ENCODE measurements at regions not wholly inside any gene's neighbourhood (a gene's known extent, or its start where the extent isn't known, plus 50 kb on each side); places are given as distances from the start of the nearest gene placed in this dataset.

DNA sequence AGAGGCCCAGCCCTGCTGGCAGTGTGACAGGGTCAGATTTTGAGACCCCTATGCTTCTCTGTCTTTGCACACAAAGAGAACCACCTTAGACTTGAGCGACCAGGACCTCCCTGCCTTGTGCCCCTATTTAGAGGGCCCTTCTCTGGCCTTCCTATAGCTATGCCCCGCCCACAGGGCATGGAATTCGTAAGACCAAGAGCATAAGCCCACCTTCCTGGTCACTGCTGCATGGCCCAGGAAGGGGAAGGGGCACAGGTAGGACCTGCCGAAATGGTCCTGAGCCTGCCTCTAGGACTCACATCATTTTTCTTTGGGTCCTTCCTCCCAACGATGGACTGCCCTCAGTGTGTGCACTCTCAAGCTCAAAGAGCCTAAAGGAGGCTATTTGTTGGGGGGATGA is 65.1 kb upstream of the SRSF6 start:
- TF ChIP-seq POLR2A (IDR thresholded peaks at IDR 0.05) (no peak), CTCF (IDR thresholded peaks at IDR 0.05) (no peak)
- no peak overlapping the region for H3K4me3 ChIP-seq
- WGBS, 4 donors, result 79 to 91% (median 84%) methylated on average over 3 to 5 of the region's 5 CpGs

GRCh38 chr20:43389839-43390626 is 67.7 kb upstream of the SRSF6 start:
- no peaks in the 10 kb centered on the region for H3K4me1 ChIP-seq (replicated peaks in 1 of 2)
- H3K9me3 ChIP-seq (replicated peaks in 1 of 3), result no peaks in the 10 kb centered on the region
- no peak overlapping the region for H3K27ac ChIP-seq
- H3K27me3 ChIP-seq, result no peaks in the 10 kb centered on the region
- TF ChIP-seq CTCF (IDR thresholded peaks at IDR 0.05) (no peak), POLR2A (IDR thresholded peaks at IDR 0.05) (no peak)
- H3K36me3 ChIP-seq (replicated peaks in 1 of 2), result no peaks in the 10 kb centered on the region
- DNase-seq, result no peak
- 24 to 33% (median 30%) methylated on average over 10 to 26 of the region's 26 CpGs for WGBS, 4 donors
- no peak overlapping the region for H3K4me3 ChIP-seq
- intact Hi-C loops (cut with DNase I), result no loop called here

More for the DNA sequence above, 65.1 kb upstream of the SRSF6 start:
- DNase-seq, result no peak
- intact Hi-C loops (cut with DNase I), result no loop called here
- no peaks in the 10 kb centered on the region for H3K4me1 ChIP-seq (replicated peaks in 1 of 2)
- no peaks in the 10 kb centered on the region for H3K36me3 ChIP-seq (replicated peaks in 1 of 2)
- H3K9me3 ChIP-seq (replicated peaks in 1 of 3), result no peaks in the 10 kb centered on the region
- H3K27me3 ChIP-seq, result no peaks in the 10 kb centered on the region
- H3K27ac ChIP-seq, result no peak overlapping the region

GRCh38 chr20:43389211-43389610 is 68.5 kb upstream of the SRSF6 start:
- intact Hi-C loops (cut with DNase I), result no loop called here
- DNase-seq, result no peak
- Histone ChIP-seq H3K4me1 (replicated peaks in 1 of 2) (no peaks in the 10 kb centered on the region), H3K36me3 (replicated peaks in 1 of 2) (no peaks in the 10 kb centered on the region), H3K27ac (no peak overlapping the region), H3K27me3 (no peaks in the 10 kb centered on the region), H3K9me3 (replicated peaks in 1 of 3) (no peaks in the 10 kb centered on the region), H3K4me3 (no peak overlapping the region)
- TF ChIP-seq POLR2A (IDR thresholded peaks at IDR 0.05) (no peak), CTCF (IDR thresholded peaks at IDR 0.05) (no peak)
- 49 to 67% (median 62%) methylated on average over 6 of the region's 6 CpGs for WGBS, 4 donors

DNA sequence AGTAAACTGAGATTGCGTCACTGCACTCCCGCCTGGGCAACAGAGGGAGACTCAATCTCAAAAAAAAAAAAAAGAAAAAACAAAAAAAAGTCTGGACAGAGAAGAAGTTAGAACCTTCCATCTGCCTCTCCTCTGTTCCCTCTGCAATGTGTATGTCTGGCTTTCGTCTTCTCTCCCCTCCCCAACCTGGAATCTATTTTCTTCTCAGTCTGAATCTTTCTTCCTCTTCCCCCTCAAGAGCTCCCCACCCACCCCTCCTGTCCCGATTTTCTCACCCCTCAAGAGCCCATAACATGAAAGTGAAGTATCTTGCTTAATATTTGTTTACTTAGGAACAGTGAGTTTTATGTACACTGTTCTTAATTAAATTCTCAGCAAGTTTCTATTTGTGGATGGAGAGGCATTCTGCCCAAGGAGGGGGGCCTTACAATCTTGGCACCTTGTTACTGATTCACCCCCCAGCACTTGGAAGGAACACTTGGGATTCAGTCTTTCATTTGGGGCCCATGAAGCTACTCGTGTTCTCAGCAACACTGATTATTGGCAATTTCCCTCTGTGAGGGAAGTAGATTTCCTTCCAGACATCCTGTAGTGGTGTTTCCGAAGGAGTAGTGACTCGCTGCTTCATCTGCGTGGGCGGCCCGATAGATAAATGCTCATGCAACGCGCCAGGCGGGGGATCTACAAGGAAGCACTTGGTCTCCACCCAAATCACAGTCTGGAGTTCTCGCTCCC is 69.3 kb upstream of the SRSF6 start:
- Histone ChIP-seq H3K27ac (no peak overlapping the region), H3K27me3 (no peaks in the 10 kb centered on the region), H3K4me1 (replicated peaks in 1 of 2) (no peaks in the 10 kb centered on the region), H3K36me3 (replicated peaks in 1 of 2) (no peaks in the 10 kb centered on the region), H3K9me3 (replicated peaks in 1 of 3) (no peaks in the 10 kb centered on the region), H3K4me3 (no peak overlapping the region)
- intact Hi-C loops (cut with DNase I), result no loop called here
- peak in 2 of 7 donors; percentile 4 to 26 for DNase-seq
- TF ChIP-seq POLR2A (IDR thresholded peaks at IDR 0.05), result no peak
- TF ChIP-seq CTCF (IDR thresholded peaks at IDR 0.05), result no peak
- 43 to 52% (median 49%) methylated on average over 8 to 14 of the region's 14 CpGs for WGBS, 4 donors

Data from adrenal gland (tissue), 9 donors.